GM03348 (cell line): ENCODE measurements at regions not wholly inside any gene's neighbourhood (a gene's known extent, or its start where the extent isn't known, plus 50 kb on each side); places are given as distances from the start of the nearest gene placed in this dataset.

Source experiments
- DNase-seq: peaks from one replicate; pipeline ENCODE4 v3.0.0; 2012; ENCODE audit warnings: low spot score

- DNase-seq, result no peak
Measured at GRCh38 chr6:121816906-121817540, 381.6 kb downstream of the GJA1 start.

GRCh38 chr6:121823437-121823851 lies 388.0 kb downstream of the GJA1 start:
- peak; percentile 17 for DNase-seq

GRCh38 chr6:121826156-121826810 lies 390.8 kb downstream of the GJA1 start:
- DNase-seq, result peak; percentile 52

GRCh38 chr6:121828146-121828886 lies 392.9 kb downstream of the GJA1 start:
- peak; percentile 31 for DNase-seq

GRCh38 chr6:121830736-121831135 lies 395.3 kb downstream of the GJA1 start:
- peak; percentile 17 for DNase-seq

GRCh38 chr6:121835662-121836061 lies 400.2 kb downstream of the GJA1 start:
- DNase-seq, result no peak

- no peak for DNase-seq
Measured at GRCh38 chr6:121837545-121838229, 402.2 kb downstream of the GJA1 start.

GRCh38 chr6:121838842-121839241 lies 403.4 kb downstream of the GJA1 start:
- no peak for DNase-seq

- DNase-seq, result no peak
Measured at GRCh38 chr6:121839896-121840295, 404.4 kb downstream of the GJA1 start.

GRCh38 chr6:121844898-121845297 lies 409.5 kb downstream of the GJA1 start:
- DNase-seq, result no peak

GRCh38 chr6:121847806-121848522 lies 412.5 kb downstream of the GJA1 start:
- no peak for DNase-seq

GRCh38 chr6:121848523-121849255 lies 413.2 kb downstream of the GJA1 start:
- peak; percentile 13 for DNase-seq

- peak; percentile 69 for DNase-seq
Measured at GRCh38 chr6:121849477-121849876, 414.0 kb downstream of the GJA1 start.

GRCh38 chr6:121851056-121851455 lies 415.6 kb downstream of the GJA1 start:
- DNase-seq, result peak; percentile 18

- DNase-seq, result no peak
Measured at GRCh38 chr6:121853686-121854085, 418.2 kb downstream of the GJA1 start.

- no peak for DNase-seq
Measured at GRCh38 chr6:121855521-121855920, 420.1 kb downstream of the GJA1 start.

- peak; percentile 52 for DNase-seq
Measured at GRCh38 chr6:121856296-121856695, 420.9 kb downstream of the GJA1 start.

- no peak for DNase-seq
Measured at GRCh38 chr6:121857551-121857950, 422.1 kb downstream of the GJA1 start.

GRCh38 chr6:121858310-121858709 lies 422.9 kb downstream of the GJA1 start:
- DNase-seq, result no peak

GRCh38 chr6:121858986-121859385 lies 423.5 kb downstream of the GJA1 start:
- no peak for DNase-seq

- no peak for DNase-seq
Measured at GRCh38 chr6:121865811-121866210, 430.4 kb downstream of the GJA1 start.
